Activated CD8-positive, alpha-beta memory T cell treated with anti-CD3 and anti-CD28 coated beads for 48 hours (primary cell): ENCODE measurements at regions not wholly inside any gene's neighbourhood (a gene's known extent, or its start where the extent isn't known, plus 50 kb on each side); places are given as distances from the start of the nearest gene placed in this dataset.
"Not testable (repeated sequence)": the region's sequence is repeated elsewhere in the genome, so short reads cannot be mapped to it uniquely, and the experiment has no call there.

Experiments used
- DNase-seq, 3 experiments: peaks; one replicate each; pipeline ENCODE4 v3.0.0-alpha.2; 2020; ENCODE audit warnings: low read depth in 2 of 3, low spot score in 2 of 3

DNA sequence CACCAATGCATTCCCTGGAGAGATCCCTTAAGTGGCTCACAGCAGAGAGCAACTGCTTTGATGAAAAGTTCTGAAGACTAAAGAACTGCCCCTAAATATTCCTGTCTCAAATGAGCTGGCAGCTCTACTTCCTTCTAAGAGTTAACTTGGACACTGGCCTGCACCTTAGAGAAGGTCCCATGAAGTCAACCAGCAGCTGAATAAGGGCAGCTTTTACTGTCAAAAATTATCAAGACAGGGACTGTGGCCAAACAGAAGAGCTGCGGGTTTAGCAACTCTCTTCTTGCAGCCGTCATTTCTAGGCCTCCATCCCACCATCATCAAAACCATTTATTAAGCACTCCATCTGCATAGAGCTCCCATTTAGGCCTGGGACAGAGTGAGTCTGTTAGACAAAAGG is 491.1 kb upstream of the TSHZ3 start:
- DNase-seq, result no peak

DNA sequence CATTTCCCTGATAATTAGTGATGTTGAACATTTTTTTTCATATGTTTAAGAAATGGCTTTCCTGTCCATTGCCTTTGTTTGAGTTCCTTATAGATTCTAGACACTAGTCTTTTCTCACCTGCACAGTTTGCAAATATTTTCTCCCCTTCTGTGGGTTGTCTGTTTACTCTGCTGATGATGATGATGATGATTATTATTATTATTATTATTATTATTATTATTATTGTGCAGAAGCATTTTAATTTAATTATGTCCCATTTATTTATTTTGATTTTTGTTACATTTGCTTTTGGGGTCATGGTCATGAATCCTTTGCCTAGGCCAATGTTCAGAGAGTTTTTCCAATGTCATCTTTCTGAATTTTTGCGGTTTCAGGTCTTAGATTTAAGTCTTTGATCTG is 492.5 kb upstream of the TSHZ3 start:
- DNase-seq, result no peak

DNA sequence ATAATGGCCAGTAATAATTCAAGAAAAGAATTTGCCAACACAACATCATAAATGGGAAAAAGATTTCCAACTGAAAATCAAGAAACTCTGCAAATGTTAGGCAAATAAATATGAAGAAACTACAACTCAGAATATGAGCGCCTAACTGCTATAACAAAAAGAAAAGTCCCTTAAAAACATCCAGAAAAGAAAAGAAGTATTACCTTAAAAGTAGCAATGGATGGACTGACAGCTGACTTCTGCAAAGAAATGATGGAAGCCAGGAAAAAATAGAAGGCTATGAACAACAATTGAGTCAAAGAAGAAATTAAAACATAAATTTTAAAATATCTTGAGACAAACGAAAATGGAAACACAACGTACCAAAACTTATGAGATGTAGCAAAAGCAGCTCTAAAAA is 482.3 kb upstream of the ZNF507 start:
- no peak for DNase-seq

DNA sequence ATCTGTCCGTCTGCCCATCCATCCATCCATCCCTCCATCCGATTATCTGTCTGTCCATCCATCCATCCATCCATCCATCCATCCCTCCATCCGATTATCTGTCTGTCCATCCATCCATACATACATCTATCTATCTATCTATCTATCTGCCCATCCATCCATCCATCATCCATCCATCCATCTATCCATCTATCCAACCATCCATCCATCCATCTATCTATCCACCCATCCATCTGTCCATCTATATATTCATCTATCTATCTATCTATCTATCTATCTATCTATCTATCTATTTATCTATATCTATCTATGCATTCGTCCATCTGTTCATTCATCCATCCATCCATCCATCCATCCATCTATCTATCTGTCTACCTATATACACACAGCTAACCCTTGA is 471.1 kb upstream of the ZNF507 start:
- no peak for DNase-seq

DNA sequence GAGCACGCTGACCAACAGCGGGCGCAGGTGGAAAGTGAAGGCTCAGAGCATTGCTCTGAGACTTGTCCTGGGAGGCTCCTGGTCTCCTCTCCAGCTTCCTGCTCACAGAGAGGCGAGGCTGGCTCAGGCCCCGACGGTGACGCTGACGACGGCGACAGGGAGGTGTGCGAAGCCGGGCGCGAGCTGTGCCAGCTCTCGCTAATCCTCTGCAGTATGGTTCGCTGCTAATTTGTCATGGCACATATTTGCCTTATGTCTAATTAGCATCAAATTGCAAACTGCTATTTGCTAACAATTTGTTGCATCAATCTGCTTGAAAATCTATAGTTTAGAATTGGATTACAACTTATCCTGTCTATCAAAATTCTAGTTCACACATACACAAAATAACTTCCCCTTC is 469.8 kb upstream of the ZNF507 start:
- DNase-seq, result no peak

DNA sequence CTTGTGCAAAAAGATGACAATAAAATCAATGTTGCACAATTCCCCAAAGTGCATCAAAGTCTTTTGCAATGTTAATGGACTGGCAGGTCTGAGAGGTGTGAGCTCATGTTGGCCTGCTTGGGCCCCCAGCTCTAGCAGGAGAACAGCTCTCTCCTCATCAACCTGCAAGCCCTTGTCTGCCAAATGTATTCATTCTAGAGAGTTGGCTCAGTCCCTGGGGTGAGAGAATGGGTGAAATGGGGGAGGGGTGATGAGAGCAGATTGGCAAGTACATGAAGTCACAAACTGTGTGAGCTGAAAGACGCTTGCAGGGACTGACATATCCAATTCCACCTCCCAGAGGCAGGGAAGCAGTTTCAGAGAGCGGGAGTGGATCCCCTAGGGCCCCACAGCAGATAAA is 465.1 kb upstream of the ZNF507 start:
- DNase-seq, result no peak

DNA sequence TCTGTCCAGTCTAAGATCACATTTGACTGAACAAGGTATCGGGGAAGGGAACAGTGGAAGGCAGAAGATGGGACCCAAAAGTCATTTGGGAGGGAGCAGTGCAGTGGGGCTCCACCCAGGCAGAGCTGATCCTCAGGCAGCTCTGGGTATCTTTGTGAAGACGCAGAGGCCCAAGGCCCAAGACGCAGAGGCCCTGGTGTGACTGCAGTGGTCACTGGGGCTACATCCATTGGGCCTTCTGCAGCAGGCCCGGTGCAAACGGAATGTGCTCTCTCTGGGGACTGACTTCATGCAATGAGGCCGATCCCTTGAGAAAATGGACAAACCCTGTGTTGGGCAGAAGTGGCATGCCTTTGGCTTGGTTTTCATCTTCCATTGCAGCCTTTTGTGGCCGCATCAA is 463.4 kb upstream of the ZNF507 start:
- no peak for DNase-seq

DNA sequence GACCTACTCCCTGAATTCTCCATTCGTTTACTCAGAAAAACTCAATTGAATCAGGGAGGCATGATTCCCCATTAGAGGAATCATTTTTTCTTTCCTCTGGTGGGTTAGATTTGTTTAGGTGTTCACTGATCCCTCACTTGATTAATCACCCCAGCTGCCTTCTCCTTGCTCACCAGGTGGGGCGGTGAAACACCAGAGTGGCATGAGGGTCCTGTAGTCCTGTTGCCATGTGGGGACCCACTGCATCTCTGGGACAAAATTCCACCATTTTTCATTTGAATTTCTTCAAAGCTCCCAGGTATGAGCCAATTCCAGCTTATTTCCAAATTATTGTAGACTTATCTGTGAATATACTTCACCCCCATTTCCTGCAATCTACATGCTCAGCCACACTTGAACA is 462.7 kb upstream of the ZNF507 start:
- DNase-seq, result no peak

DNA sequence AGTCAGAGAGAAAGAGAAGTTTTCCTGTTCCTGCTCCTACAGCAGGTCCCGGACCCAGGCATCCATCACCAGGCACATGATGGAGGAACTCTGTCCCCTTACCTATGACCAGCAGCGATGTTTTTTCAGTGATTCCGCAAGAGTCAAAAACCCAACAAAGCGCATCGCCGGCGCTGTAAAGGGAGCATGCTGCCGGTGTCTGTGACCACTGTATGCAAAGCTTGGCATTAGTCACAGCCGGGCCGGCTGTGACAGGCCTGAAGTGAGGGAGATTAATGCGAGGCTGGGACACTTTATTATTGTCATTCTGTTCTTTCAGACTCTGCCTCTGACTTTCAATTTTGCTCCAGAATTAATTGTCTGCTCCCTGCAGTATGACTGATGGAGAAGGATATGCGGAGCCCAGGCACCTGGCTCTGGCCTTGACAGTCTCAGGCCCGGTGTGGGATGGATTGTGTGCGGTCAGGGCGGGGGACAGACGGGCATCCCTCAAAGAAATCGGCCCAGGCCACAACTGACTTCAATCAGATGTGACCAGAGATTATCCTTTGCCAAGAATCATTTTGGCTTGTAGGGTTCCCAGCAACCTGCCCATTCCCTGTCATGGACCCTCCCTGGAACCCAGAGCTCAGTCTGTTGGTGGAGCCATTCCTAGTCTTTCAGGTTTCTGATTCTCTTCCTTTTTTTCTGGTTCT is 462.0 kb upstream of the ZNF507 start:
- no peak for DNase-seq

DNA sequence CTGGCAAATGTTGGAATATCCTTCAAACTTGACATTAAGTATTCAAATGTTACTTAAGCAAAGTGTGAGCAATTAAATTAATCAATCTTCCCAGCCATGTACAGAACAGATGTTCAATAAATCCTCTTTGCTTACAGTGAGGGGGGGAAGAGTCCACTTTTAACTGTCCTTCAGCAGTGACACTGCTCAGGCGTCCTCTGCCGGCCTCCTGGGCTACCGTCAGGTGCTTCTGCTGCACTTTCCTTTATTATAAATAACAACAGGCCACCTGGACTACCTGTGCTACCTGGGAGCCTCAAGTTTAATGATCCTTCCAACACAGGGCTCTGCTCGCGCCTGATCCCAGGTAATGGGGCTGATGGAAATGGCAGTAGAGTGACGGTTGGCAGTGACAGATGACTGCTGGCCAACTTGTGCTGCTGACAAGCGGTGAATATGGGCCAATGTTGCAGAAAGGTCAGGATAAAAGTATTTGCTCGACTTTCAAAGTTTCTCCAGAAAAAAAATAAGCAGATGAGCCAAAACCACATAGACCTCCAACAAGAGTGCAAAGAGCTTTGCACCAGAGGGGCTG is 460.0 kb upstream of the ZNF507 start:
- no peak for DNase-seq

DNA sequence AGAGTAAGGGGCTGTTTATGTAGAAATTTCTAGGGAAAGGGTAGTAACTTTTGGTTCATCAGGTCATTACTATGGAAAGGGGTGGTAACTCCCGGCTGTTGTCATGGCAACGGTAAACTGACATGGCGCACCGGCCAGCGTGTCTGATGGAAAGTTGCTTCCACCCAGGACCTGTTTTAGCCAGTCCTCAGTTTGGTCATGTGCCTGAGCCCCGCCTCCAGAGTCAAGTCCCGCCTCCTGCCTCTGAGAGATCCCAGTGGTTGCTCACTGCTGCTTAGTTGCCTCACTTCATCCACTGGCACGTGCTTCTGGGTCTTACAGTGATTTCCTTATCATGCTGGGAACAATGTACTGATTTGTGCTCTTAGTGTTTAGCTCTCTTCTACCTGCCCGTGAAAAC is 455.2 kb upstream of the ZNF507 start:
- DNase-seq, result no peak

DNA sequence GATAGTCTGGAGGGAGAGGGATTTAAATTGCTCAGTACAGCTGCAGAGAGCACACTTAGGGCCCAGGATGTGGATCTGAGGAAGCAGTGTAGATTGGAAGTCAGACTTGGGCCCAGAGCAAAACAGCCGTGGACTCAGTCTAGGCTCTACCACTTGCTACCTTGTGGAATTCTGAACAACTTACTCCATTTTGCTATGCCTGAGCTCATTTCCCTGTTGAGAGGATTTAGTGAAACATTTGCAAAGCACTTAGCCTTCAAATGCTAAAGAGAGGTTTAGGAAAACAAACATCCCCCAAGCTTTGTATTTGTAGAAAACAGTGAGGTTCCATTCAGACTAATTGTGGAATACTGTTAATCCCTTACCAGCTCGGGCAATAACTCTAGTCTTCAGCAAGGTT is 453.4 kb upstream of the ZNF507 start:
- DNase-seq, result no peak

DNA sequence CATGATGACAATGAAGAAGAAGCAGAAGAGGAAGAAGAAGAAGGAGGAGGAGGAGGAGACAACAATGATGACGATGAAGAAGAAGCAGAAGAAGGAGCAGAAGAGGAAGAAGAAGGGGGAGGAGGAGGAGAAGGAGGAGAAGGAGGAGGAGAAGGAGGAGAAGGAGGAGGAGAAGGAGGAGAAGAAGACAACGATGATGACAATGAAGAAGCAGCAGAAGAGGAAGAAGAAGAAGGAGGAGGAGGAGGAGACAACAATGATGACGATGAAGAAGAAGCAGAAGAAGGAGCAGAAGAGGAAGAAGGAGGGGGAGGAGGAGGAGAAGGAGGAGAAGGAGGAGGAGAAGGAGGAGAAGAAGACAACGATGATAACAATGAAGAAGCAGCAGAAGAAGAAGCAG is 451.9 kb upstream of the ZNF507 start:
- DNase-seq, result not testable (repeated sequence)

DNA sequence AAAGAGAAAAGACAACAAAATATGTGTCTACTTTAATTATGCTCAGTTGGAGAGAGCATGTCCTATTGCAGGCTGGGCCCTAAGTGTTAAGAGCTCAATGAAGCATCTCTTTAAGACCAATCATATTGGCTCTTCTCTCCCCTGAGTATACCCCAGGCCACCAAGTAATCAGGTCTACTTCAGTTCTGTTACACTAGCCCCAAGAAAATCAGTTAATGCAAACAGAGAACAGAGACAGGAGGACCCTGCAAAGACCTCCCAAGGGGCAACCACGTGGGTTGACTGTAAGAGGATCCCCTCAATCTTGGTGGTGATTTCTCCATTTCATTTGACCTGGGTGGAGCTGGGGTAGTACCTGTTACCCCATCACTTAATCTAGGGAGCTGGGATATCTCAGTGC is 451.0 kb upstream of the ZNF507 start:
- DNase-seq, result no peak

DNA sequence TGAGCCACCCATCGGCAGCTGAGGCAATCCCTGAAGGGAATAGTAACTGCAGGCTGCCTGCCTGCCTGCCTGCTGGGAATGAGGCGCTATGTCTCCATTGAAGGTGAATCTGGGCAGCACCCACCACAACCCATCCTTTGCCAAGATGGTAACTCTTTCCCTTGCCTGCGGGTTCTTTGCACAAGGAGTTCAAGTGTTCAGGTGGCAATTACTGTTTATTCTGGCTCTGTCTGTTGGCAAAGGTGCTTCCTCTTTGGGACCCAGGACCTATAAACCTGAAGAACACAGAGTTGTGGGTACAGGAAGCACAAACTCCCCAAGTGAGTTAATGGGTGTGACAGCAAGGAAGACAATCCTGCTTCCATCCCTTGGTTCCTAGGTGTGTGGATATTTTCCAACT is 448.1 kb upstream of the ZNF507 start:
- no peak for DNase-seq

DNA sequence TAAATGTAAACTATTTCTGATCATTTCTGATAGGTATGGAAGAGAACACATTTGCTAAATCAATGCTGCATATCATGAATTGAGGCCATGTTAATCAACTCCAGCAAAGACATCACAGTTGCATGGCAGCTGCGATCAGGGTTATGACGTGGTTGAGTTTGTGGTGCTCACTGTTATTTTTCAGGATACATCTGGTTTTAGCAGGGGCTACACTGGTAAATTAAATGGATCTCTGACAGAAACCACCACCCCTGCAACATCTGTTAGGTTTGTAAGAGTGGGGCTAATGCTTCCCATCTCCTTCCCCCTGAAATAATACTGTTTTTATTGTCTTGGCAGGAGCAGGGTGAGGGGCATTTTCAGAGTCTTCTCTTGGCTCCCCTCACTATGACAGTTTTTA is 444.4 kb upstream of the ZNF507 start:
- DNase-seq, result no peak

DNA sequence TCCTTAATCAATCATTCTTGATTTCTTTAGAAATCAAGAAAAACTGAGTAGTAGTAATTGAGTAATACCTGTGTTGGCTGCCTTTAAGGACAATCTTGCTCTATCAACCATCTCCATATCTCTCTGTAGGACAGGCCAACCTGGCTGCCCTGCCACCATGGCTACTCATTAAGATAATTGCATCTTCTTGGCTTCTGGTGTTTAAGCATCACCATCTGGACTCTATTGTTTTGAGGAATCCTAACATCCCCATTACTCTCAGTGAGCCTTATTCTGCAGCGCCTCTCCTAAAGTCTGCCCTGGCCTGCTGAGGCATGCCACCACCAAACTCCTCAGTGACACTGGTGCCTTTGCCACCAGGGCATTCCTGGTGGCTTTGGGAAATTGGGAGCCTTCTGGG is 442.6 kb upstream of the ZNF507 start:
- DNase-seq, result no peak

DNA sequence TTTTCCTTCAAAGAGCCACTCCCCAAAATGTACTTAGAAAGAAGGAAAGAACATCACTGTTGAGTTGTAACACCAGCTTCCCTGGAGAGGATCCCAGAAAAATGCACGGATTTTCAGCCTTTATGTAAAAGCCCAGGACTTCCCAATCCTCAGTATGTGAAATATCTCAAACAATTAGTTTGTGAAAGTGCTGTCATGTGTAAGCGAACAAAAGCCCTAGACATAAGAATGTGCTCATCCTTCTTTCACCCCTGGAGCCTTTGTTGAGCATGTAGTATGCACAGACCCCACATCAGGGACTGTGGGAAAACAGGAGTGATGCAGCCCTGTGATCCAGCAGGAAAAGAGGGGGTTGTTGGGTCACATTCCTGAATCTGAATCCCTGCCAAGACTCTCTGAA is 441.4 kb upstream of the ZNF507 start:
- no peak for DNase-seq

DNA sequence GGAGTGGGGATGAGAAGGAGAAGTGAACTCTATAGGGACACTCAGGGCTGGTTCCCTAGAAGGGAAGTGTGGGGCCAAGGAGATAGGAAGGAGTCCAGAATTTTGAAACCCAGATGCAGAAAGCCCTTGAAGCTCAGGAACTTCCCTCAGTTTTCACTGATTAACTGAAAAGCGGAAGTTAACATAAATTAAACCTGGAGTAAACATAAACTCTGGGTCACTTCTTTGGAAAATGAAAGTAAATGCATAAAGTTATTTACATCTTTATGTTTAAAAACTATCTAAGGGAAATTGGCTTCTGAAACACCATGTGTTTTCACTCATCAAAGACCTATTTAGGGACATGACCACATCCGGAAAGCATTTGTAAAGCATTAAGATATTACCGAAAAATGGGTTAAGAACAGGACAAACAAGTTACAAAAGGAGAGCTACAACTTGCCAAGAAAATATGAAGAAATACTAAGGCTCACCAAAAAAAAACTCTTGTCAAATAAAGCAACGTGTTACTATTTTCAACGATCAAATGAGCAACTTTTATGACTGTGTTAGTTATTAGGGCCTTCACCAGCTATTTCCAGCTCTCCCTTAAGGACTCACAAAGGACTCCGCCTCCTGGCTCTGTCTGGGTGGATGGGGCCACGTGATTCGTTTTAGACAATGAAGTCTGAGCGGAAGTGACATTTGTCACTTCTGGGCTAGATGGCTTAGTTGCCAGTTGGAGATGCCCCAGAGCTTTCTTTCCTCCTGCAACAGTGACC is 439.1 kb upstream of the ZNF507 start:
- DNase-seq, result no peak

DNA sequence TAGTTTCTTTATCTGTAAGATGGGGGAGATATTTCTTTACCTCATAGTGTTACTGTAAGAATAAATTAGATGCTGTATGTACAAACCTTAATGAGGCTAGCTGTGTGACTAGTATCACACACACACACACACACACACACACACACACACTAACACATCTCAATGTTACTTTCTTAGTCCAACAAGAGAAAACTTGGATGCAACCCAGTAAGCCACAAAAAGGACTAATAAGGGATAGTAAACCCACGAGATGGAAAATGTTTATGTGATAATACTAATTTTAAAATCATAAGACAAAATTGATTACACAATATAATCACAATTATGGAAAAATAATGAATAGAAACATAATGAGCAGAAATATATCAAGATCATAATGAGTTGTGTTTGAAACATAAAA is 437.7 kb upstream of the ZNF507 start:
- no peak for DNase-seq

DNA sequence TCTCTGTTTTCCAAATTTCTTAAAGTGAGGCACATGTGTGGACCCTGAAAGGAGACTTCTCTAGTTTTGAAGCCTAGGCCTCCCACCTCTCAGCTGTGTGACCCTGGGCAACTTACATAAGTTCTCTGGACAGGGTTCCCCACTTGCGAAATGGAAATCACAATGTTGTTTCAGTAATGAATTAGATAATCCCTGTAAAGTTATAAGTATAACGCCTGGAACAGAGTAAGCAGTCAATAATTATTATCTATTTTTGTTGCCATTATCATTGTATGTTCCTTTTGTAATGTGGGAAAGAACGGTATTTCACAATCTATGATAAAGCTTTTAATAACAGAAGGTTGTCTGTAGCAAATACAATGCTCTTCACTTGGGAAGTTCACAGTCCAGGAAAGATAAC is 437.3 kb upstream of the ZNF507 start:
- DNase-seq, result no peak

DNA sequence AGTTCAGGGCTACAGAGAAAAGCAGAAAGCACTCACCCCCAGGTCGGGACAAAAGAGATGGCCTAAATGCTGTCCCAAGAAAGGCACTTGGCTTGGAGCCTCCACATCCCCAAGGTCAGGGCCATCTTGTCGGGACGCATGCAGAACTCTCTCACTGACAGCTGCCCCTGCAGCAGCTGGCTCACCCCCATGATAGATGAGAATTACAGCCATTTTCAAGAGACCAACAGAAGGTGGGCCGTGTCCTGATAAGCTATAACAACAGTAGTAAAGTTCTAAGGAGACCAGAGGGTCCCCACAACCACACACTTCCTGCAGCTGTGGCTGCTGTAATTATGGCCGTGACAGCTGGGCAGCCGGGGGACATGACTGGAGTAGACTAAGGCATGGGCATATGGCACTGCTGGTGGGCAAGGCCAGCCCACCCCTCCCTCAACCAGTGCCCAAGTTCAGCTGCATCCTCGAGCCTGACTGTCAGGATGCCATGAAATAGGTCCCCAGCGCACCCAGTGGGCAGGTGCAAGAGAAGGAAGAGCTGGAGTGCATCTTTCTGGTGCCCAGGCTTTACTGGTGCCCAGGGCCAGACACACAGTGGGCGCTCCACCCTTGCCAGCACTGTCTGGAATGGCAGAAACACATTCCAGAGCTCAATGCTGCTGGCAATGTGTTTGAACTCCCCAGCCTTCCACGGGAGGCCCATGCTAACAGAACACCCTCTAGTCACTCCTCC is 436.7 kb upstream of the ZNF507 start:
- no peak for DNase-seq
